Chondrocyte (in vitro differentiated cells): ENCODE measurements at regions not wholly inside any gene's neighbourhood (a gene's known extent, or its start where the extent isn't known, plus 50 kb on each side); places are given as distances from the start of the nearest gene placed in this dataset.

Experiments
- DNase-seq: peaks from one replicate; pipeline ENCODE4 v3.0.0; 2021; ENCODE audit warnings: mixed read lengths, low spot score
- H3K27ac Mint-ChIP-seq: one replicate; pipeline ENCODE4 v1.8.0; 2021; ENCODE audit warnings: mild to moderate bottlenecking, moderate library complexity, mixed read lengths; ENCODE audit not compliant: unreplicated experiment
- H3K27me3 Mint-ChIP-seq: 2 replicates; pipeline ENCODE4 v1.8.0; 2021; ENCODE audit warnings: low read depth, mixed read lengths
- H3K36me3 Mint-ChIP-seq: 2 replicates; pipeline ENCODE4 v1.8.0; 2021; ENCODE audit warnings: low read depth, mixed read lengths
- H3K4me1 Mint-ChIP-seq: 2 replicates; pipeline ENCODE4 v1.8.0; 2021; ENCODE audit warnings: low read depth, mild to moderate bottlenecking, mixed read lengths
- H3K4me3 Mint-ChIP-seq: one replicate; pipeline ENCODE4 v1.8.0; 2021; ENCODE audit warnings: mild to moderate bottlenecking, moderate library complexity, mixed read lengths; ENCODE audit not compliant: unreplicated experiment
- H3K9me3 Mint-ChIP-seq: 2 replicates; pipeline ENCODE4 v1.8.0; 2021; ENCODE audit warnings: low read depth, mixed read lengths
- CTCF ChIP-seq: fragments of 200-600 bp; sonication (generic); IDR thresholded peaks from 2 replicates; pipeline ENCODE4 v1.5.0; 2021; ENCODE audit warnings: antibody characterized with exemption, mild to moderate bottlenecking, moderate library complexity

- Mint-ChIP-seq H3K9me3 (peaks cover 7% of the 10 kb centered on the region), H3K27me3 (peaks cover 4% of the 10 kb centered on the region), H3K4me1 (no peaks in the 10 kb centered on the region), H3K27ac (no peak overlapping the region), H3K36me3 (no peaks in the 10 kb centered on the region), H3K4me3 (no peak overlapping the region)
- no peak for TF ChIP-seq CTCF
- DNase-seq = no peak
Measured at GRCh38 chr7:20529260-20529659, 86.2 kb upstream of the ABCB5 start.

- H3K27ac Mint-ChIP-seq = no peak overlapping the region
- no peak overlapping the region for H3K4me3 Mint-ChIP-seq
- DNase-seq = no peak
- no peak for TF ChIP-seq CTCF
- peaks cover 2% of the 10 kb centered on the region for H3K27me3 Mint-ChIP-seq
- no peaks in the 10 kb centered on the region for H3K36me3 Mint-ChIP-seq
- peaks cover 3% of the 10 kb centered on the region for H3K9me3 Mint-ChIP-seq
- no peaks in the 10 kb centered on the region for H3K4me1 Mint-ChIP-seq
Measured at GRCh38 chr7:20532890-20533289, 82.6 kb upstream of the ABCB5 start.

GRCh38 chr7:20534543-20534942 is 80.9 kb upstream of the ABCB5 start:
- Mint-ChIP-seq H3K4me3 (no peak overlapping the region), H3K4me1 (no peaks in the 10 kb centered on the region), H3K36me3 (no peaks in the 10 kb centered on the region), H3K27ac (no peak overlapping the region), H3K9me3 (peaks cover 2% of the 10 kb centered on the region), H3K27me3 (peaks cover 2% of the 10 kb centered on the region)
- no peak for TF ChIP-seq CTCF
- no peak for DNase-seq

- no peak overlapping the region for H3K27ac Mint-ChIP-seq
- no peak overlapping the region for H3K4me3 Mint-ChIP-seq
- TF ChIP-seq CTCF = no peak
- no peaks in the 10 kb centered on the region for H3K4me1 Mint-ChIP-seq
- H3K9me3 Mint-ChIP-seq = peaks cover 8% of the 10 kb centered on the region
- DNase-seq = no peak
- H3K27me3 Mint-ChIP-seq = peaks cover 2% of the 10 kb centered on the region
- no peaks in the 10 kb centered on the region for H3K36me3 Mint-ChIP-seq
Measured at GRCh38 chr7:20535541-20535940, 79.9 kb upstream of the ABCB5 start.

- TF ChIP-seq CTCF = peak; percentile 34
- Mint-ChIP-seq H3K36me3 (no peaks in the 10 kb centered on the region), H3K9me3 (peaks cover 14% of the 10 kb centered on the region), H3K27ac (no peak overlapping the region), H3K27me3 (no peaks in the 10 kb centered on the region), H3K4me3 (no peak overlapping the region), H3K4me1 (no peaks in the 10 kb centered on the region)
- no peak for DNase-seq
Measured at GRCh38 chr7:20539201-20539600, 76.3 kb upstream of the ABCB5 start.
